Endothelial cell of umbilical vein (primary cell): ENCODE measurements at regions not wholly inside any gene's neighbourhood (a gene's known extent, or its start where the extent isn't known, plus 50 kb on each side); places are given as distances from the start of the nearest gene placed in this dataset.
"Not testable (repeated sequence)": the region's sequence is repeated elsewhere in the genome, so short reads cannot be mapped to it uniquely, and the experiment has no call there.

Source experiments
- BruUV-seq: library from RNA; stranded (reverse); fragments of 400-500 nt; replicated peaks from 2 replicates; lab custom pipeline; 2021; lab: Mats Ljungman, UMichigan
- CTCF ChIA-PET: fragments of 300-600, 350-600 bp; sonication (Branson Sonifier 250); formaldehyde crosslinking; loops from one replicate; lab custom pipeline; 2021; ENCODE audit warnings: antibody characterized with exemption, inconsistent platforms; lab: Charles Lee
- POLR2A ChIA-PET: fragments of 300-600, 350-600 bp; sonication (Branson Sonifier 250); formaldehyde crosslinking; loops from one replicate; lab custom pipeline; 2021; ENCODE audit warnings: antibody characterized with exemption, inconsistent platforms; lab: Charles Lee
- DNase-seq: peaks from one replicate; pipeline ENCODE4 v3.0.0-alpha.2; 2011; ENCODE audit warnings: low read depth, low spot score
- FAIRE-seq: peaks from 2 replicates; lab custom pipeline; 2011; peaks lifted over from hg19 to GRCh38; lab: Jason Lieb, UNC
- H2AFZ ChIP-seq: 2 replicates; pipeline ENCODE4 v1.6.0; 2012; ENCODE audit warnings: low read depth, low read length, control low read depth, inconsistent platforms
- H3K27ac ChIP-seq: 2 replicates; pipeline ENCODE4 v1.5.1; 2011; ENCODE audit warnings: low read depth, mild to moderate bottlenecking, control low read depth, low read length, moderate library complexity; ENCODE audit not compliant: insufficient read depth
- H3K27me3 ChIP-seq, 2 experiments: 2 replicates each; pipeline versions ENCODE4 v1.6.0 to v1.6.1; 2011; ENCODE audit warnings: low read length in 2 of 2, mixed read lengths in 1 of 2; ENCODE audit not compliant: control insufficient read depth in 2 of 2, insufficient read depth in 2 of 2
- H3K36me3 ChIP-seq, 2 experiments: 2 replicates in 1 of 2; 3 replicates in 1 of 2; pipeline ENCODE4 v1.5.1; 2011; ENCODE audit warnings: low read length in 2 of 2, mild to moderate bottlenecking in 1 of 2, moderate library complexity in 1 of 2; ENCODE audit not compliant: control insufficient read depth in 2 of 2, insufficient read depth in 2 of 2; ENCODE audit errors: extremely low read depth in 1 of 2
- H3K4me1 ChIP-seq: 3 replicates; pipeline ENCODE4 v1.5.1; 2011; ENCODE audit warnings: mild to moderate bottlenecking, low read length; ENCODE audit not compliant: control insufficient read depth, insufficient read depth; ENCODE audit errors: extremely low read depth
- H3K4me2 ChIP-seq: 2 replicates; pipeline ENCODE4 v1.6.1; 2011; ENCODE audit warnings: low read length, control low read depth, mixed read lengths; ENCODE audit not compliant: insufficient read depth
- H3K4me3 ChIP-seq, 3 experiments: fragments of 200-600 bp in 1 of 3; sonication (generic), shearing (Covaris generic) in 1 of 3; replicated peaks in 1 of 3; 2 replicates each; pipeline ENCODE4 v1.5.1; 2011 to 2016; ENCODE audit warnings: control low read depth in 3 of 3, low read length in 3 of 3, mild to moderate bottlenecking in 2 of 3, inconsistent platforms in 1 of 3, low read depth in 1 of 3, moderate library complexity in 1 of 3; ENCODE audit not compliant: insufficient read depth in 1 of 3
- H3K79me2 ChIP-seq: 2 replicates; pipeline ENCODE4 v1.6.0; 2012; ENCODE audit warnings: low read length, inconsistent platforms; ENCODE audit not compliant: control insufficient read depth, insufficient read depth
- H3K9ac ChIP-seq: replicated peaks from 2 replicates; pipeline ENCODE3; 2011; ENCODE audit warnings: low read length, control low read depth; ENCODE audit not compliant: insufficient read depth; ENCODE audit errors: extremely low read depth
- H3K9me1 ChIP-seq: replicated peaks from 3 replicates; pipeline ENCODE4 v1.6.0; 2011; ENCODE audit warnings: mild to moderate bottlenecking, low read length; ENCODE audit not compliant: control insufficient read depth, insufficient read depth; ENCODE audit errors: extremely low read depth
- H3K9me3 ChIP-seq: replicated peaks from 2 replicates; pipeline ENCODE4 v1.5.1; 2012; ENCODE audit warnings: low read length, inconsistent platforms; ENCODE audit not compliant: control insufficient read depth, insufficient read depth
- H4K20me1 ChIP-seq: replicated peaks from 2 replicates; pipeline ENCODE3; 2011; ENCODE audit warnings: mild to moderate bottlenecking, low read length; ENCODE audit not compliant: control insufficient read depth, insufficient read depth; ENCODE audit errors: extremely low read depth
- CTCF ChIP-seq, 2 donors: IDR thresholded peaks; 1 replicate in 1 of 2; 2 replicates in 1 of 2; pipeline ENCODE4 v1.5.1; 2011; ENCODE audit warnings: low read length in 2 of 2, mild to moderate bottlenecking in 2 of 2, moderate library complexity in 2 of 2, control low read depth in 1 of 2, inconsistent platforms in 1 of 2, low read depth in 1 of 2; ENCODE audit not compliant: insufficient read depth in 1 of 2; ENCODE audit errors: extremely low read depth in 1 of 2
- EZH2 ChIP-seq: IDR thresholded peaks from 2 replicates; pipeline ENCODE4 v1.6.1; 2012; ENCODE audit warnings: borderline replicate concordance, low read depth, mild to moderate bottlenecking, moderate library complexity, low read length, inconsistent platforms; ENCODE audit not compliant: severe bottlenecking
- FOS ChIP-seq: IDR thresholded peaks from 2 replicates; pipeline ENCODE4 v1.6.1; 2011; ENCODE audit warnings: mild to moderate bottlenecking, low read length, moderate library complexity, borderline replicate concordance; ENCODE audit not compliant: insufficient read depth
- GATA2 ChIP-seq: IDR thresholded peaks from 2 replicates; pipeline ENCODE4 v1.7.0; 2011; ENCODE audit warnings: low read depth, mild to moderate bottlenecking, moderate library complexity, mixed read lengths, low read length; ENCODE audit not compliant: insufficient read length, insufficient read depth
- JUN ChIP-seq: IDR thresholded peaks from 2 replicates; pipeline ENCODE4 v1.6.1; 2011; ENCODE audit warnings: borderline replicate concordance, low read depth; ENCODE audit not compliant: insufficient read length, insufficient read depth
- POLR2A ChIP-seq: IDR thresholded peaks from 2 replicates; pipeline ENCODE4 v1.6.1; 2012; ENCODE audit warnings: low read depth, mild to moderate bottlenecking, control low read depth, low read length
- POLR2AphosphoS5 ChIP-seq: IDR thresholded peaks from 2 replicates; pipeline ENCODE4 v1.6.1; 2012; ENCODE audit warnings: low read depth, mild to moderate bottlenecking, control low read depth, low read length, moderate library complexity; ENCODE audit not compliant: insufficient read depth
- dilution Hi-C: fragments of 300-500 bp; cut with MboI; formaldehyde crosslinking; loops from one replicate; pipeline ENCODE4 v1.15.0; 2019; ENCODE audit warnings: low sequenced_read_pairs; ENCODE audit not compliant: extremely low pct_ligation_motif_present
- intact Hi-C: fragments of 100-400 bp; cut with micrococcal nuclease; formaldehyde crosslinking; loops from one replicate; pipeline ENCODE4 v1.10.0; 2022
- TF ChIP-seq, protein P1 (sequence below): IDR thresholded peaks from 2 replicates; pipeline ENCODE4 v1.6.1; 2011; ENCODE audit not compliant: insufficient read depth, insufficient read length

GRCh38 chr15:53193149-53193548, 403.0 kb upstream of the ONECUT1 start:
- H3K27me3 ChIP-seq = no peaks in the 10 kb centered on the region
- H4K20me1 ChIP-seq = no peaks in the 10 kb centered on the region
- peak; percentile 3 for DNase-seq
- H3K79me2 ChIP-seq = no peaks in the 10 kb centered on the region
- intact Hi-C loops = no loop called here
- H3K4me2 ChIP-seq = no peak overlapping the region
- POLR2A ChIA-PET = no interaction called here
- no peaks in the 10 kb centered on the region for H3K9me1 ChIP-seq
- no peak overlapping the region for H2AFZ ChIP-seq
- dilution Hi-C loops = no loop called here
- no peak for TF ChIP-seq POLR2AphosphoS5
- TF ChIP-seq, protein P1, sequence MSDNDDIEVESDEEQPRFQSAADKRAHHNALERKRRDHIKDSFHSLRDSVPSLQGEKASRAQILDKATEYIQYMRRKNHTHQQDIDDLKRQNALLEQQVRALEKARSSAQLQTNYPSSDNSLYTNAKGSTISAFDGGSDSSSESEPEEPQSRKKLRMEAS = no peak
- no peak overlapping the region for H3K4me3 ChIP-seq
- H3K36me3 ChIP-seq = no peaks in the 10 kb centered on the region
- no peak overlapping the region for H3K9ac ChIP-seq
- BruUV-seq = no TSS peak
- no peaks in the 10 kb centered on the region for H3K9me3 ChIP-seq
- FAIRE-seq = no peak
- CTCF ChIA-PET = no interaction called here
- H3K27ac ChIP-seq = no peak overlapping the region
- no peaks in the 10 kb centered on the region for H3K4me1 ChIP-seq

- ChIA-PET POLR2A (no interaction called here), CTCF (no interaction called here)
- no peaks in the 10 kb centered on the region for H3K9me3 ChIP-seq
- H3K9me1 ChIP-seq = no peaks in the 10 kb centered on the region
- H2AFZ ChIP-seq = no peak overlapping the region
- no TSS peak for BruUV-seq
- TF ChIP-seq JUN = no peak
- no peak for TF ChIP-seq EZH2
- no peak for TF ChIP-seq POLR2A
- no peak for TF ChIP-seq GATA2
- no peak for TF ChIP-seq CTCF (IDR thresholded peaks at IDR 0.05; ENCODE audit: extremely low read depth in 1 of 2, insufficient read depth in 1 of 2, low read depth in 1 of 2, low read length in 2 of 2)
- TF ChIP-seq, protein P1 = no peak
- no peak for TF ChIP-seq FOS
- TF ChIP-seq POLR2AphosphoS5 = no peak
- no peak overlapping the region for H3K4me3 ChIP-seq
- H3K4me1 ChIP-seq = no peaks in the 10 kb centered on the region
- no peak overlapping the region for H3K4me2 ChIP-seq
- FAIRE-seq (no peak), DNase-seq (no peak)
- H3K36me3 ChIP-seq = no peaks in the 10 kb centered on the region
- no peaks in the 10 kb centered on the region for H4K20me1 ChIP-seq
- H3K27ac ChIP-seq = no peak overlapping the region
- dilution Hi-C loops (no loop called here), intact Hi-C loops (no loop called here)
- H3K79me2 ChIP-seq = no peaks in the 10 kb centered on the region
- no peaks in the 10 kb centered on the region for H3K27me3 ChIP-seq
- no peak overlapping the region for H3K9ac ChIP-seq
Observed at GRCh38 chr15:53189860-53190259, 399.7 kb upstream of the ONECUT1 start.

DNA sequence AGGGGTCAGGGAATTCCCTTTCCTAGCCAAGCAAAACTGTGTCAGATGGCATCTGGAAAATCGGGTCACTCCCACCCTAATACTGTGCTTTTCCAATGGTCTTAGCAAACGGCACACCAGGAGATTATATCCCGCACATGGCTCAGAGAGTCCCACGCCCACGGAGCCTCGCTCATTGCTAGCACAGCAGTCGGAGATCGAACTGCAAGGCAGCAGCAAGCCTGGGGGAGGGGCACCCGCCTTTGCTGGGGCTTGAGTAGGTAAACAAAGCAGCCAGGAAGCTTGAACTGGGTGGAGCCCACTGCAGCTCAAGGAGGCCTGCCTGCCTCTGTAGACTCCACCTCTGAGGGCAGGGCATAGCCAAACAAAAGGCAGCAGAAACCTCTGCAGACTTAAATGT, 393.3 kb upstream of the ONECUT1 start:
- DNase-seq, H3K4me3 ChIP-seq, H3K4me1 ChIP-seq, FAIRE-seq, H3K27ac ChIP-seq, POLR2A ChIA-PET, CTCF ChIA-PET, H3K27me3 ChIP-seq, H3K4me2 ChIP-seq, intact Hi-C loops, dilution Hi-C loops, H3K36me3 ChIP-seq, H2AFZ ChIP-seq, H4K20me1 ChIP-seq, H3K9me3 ChIP-seq, H3K9ac ChIP-seq, H3K9me1 ChIP-seq, BruUV-seq, H3K79me2 ChIP-seq: not testable (repeated sequence)
